B cell (primary cell): ENCODE measurements at regions not wholly inside any gene's neighbourhood (a gene's known extent, or its start where the extent isn't known, plus 50 kb on each side); places are given as distances from the start of the nearest gene placed in this dataset.
"Not testable (repeated sequence)": the region's sequence is repeated elsewhere in the genome, so short reads cannot be mapped to it uniquely, and the experiment has no call there.

Experiments
- ATAC-seq: fragments of 200-7000 bp; cut with Tn5 transposase; one replicate; pipeline ENCODE4 v1.10.0; 2021; ENCODE audit warnings: low read depth, mild to moderate bottlenecking, moderate number of reproducible peaks, moderate library complexity
- CTCF ChIA-PET: fragments of 350-600 bp; sonication (Branson Sonifier 250); formaldehyde crosslinking; loops from one replicate; lab custom pipeline; 2021; ENCODE audit warnings: antibody characterized with exemption, inconsistent platforms; lab: Charles Lee
- POLR2A ChIA-PET: fragments of 350-600 bp; sonication (Branson Sonifier 250); formaldehyde crosslinking; loops from one replicate; lab custom pipeline; 2021; ENCODE audit warnings: antibody characterized with exemption; lab: Charles Lee
- DNase-seq: peaks from one replicate; pipeline ENCODE4 v3.0.0; 2013
- H2AFZ ChIP-seq: 2 replicates; pipeline ENCODE4 v1.6.1; 2012; ENCODE audit warnings: mild to moderate bottlenecking, low read depth, low read length; ENCODE audit not compliant: insufficient read depth, poor library complexity, severe bottlenecking
- H3K27ac ChIP-seq, 2 donors: 1 replicate in 1 of 2; 2 replicates in 1 of 2; pipeline ENCODE4 v1.5.1; 2012 to 2013; ENCODE audit warnings: low read length in 2 of 2, mild to moderate bottlenecking in 2 of 2, moderate library complexity in 1 of 2
- H3K27me3 ChIP-seq, 4 experiments: fragments of 200-600 bp in 1 of 4; sonication (generic) in 1 of 4; replicated peaks in 1 of 4; 1 replicate in 2 of 4; 2 replicates in 2 of 4; pipeline versions ENCODE4 v1.6.1 to v1.7.0; 2013 to 2016; ENCODE audit warnings: low read length in 3 of 4, mild to moderate bottlenecking in 2 of 4, mixed read lengths in 1 of 4, moderate library complexity in 1 of 4; ENCODE audit not compliant: insufficient read depth in 4 of 4, control insufficient read depth in 3 of 4; ENCODE audit errors: control extremely low read depth in 1 of 4
- H3K36me3 ChIP-seq, 2 experiments: replicated peaks in 1 of 2; 1 replicate in 1 of 2; 2 replicates in 1 of 2; pipeline versions ENCODE4 v1.6.1 to v1.7.1; 2013; ENCODE audit warnings: low read length in 1 of 2; ENCODE audit not compliant: insufficient read depth in 2 of 2, control insufficient read depth in 1 of 2; ENCODE audit errors: control extremely low read depth in 1 of 2, extremely low read depth in 1 of 2
- H3K4me1 ChIP-seq, 2 donors: fragments of 200-600 bp in 1 of 2; sonication (generic) in 1 of 2; 1 replicate in 1 of 2; 2 replicates in 1 of 2; pipeline versions ENCODE4 v1.5.1 to v1.6.1; 2013 to 2017; ENCODE audit warnings: low read length in 2 of 2; ENCODE audit not compliant: control insufficient read depth in 2 of 2, insufficient read depth in 2 of 2
- H3K4me2 ChIP-seq: replicated peaks from 2 replicates; pipeline ENCODE3; 2012; ENCODE audit warnings: mild to moderate bottlenecking, low read depth, low read length; ENCODE audit not compliant: poor library complexity, severe bottlenecking
- H3K4me3 ChIP-seq, 5 experiments: fragments of 200-600 bp in 1 of 5; sonication (generic) in 1 of 5; 1 replicate in 3 of 5; 2 replicates in 2 of 5; pipeline versions ENCODE4 v1.5.1 to v1.7.0; 2011 to 2016; ENCODE audit warnings: low read length in 4 of 5, mild to moderate bottlenecking in 4 of 5, low read depth in 2 of 5, control low read depth in 1 of 5, moderate library complexity in 1 of 5; ENCODE audit not compliant: insufficient read depth in 1 of 5; ENCODE audit errors: control extremely low read depth in 1 of 5, extremely low read depth in 1 of 5
- H3K79me2 ChIP-seq: fragments of 200-600 bp; sonication (generic); one replicate; pipeline ENCODE4 v1.6.0; 2016; ENCODE audit warnings: low read length; ENCODE audit not compliant: control insufficient read depth, insufficient read depth
- H3K9ac ChIP-seq: fragments of 200-600 bp; sonication (generic); 2 replicates; pipeline ENCODE4 v1.6.1; 2017; ENCODE audit warnings: mild to moderate bottlenecking, low read length, moderate library complexity
- H3K9me3 ChIP-seq, 3 donors: one replicate each; pipeline versions ENCODE4 v1.6.1 to v1.7.1; 2013; ENCODE audit warnings: low read length in 2 of 3; ENCODE audit not compliant: control insufficient read depth in 2 of 3, insufficient read depth in 1 of 3; ENCODE audit errors: control extremely low read depth in 1 of 3
- H4K20me1 ChIP-seq: 2 replicates; pipeline ENCODE4 v1.6.0; 2012; ENCODE audit warnings: mild to moderate bottlenecking, low read length; ENCODE audit not compliant: insufficient read depth, control insufficient read depth, poor library complexity, severe bottlenecking
- H3K27ac Mint-ChIP-seq: one replicate; pipeline ENCODE4 v1.8.0; 2021; ENCODE audit warnings: mixed read lengths
- H3K27me3 Mint-ChIP-seq: one replicate; pipeline ENCODE4 v1.8.0; 2021; ENCODE audit warnings: mixed read lengths
- H3K4me1 Mint-ChIP-seq: one replicate; pipeline ENCODE4 v1.8.0; 2021; ENCODE audit warnings: mixed read lengths
- H3K4me3 Mint-ChIP-seq: one replicate; pipeline ENCODE4 v1.8.0; 2021; ENCODE audit warnings: mixed read lengths
- H3K9me3 Mint-ChIP-seq: one replicate; pipeline ENCODE4 v1.8.0; 2022; ENCODE audit warnings: mixed read lengths; ENCODE audit not compliant: insufficient read depth
- EZH2 ChIP-seq: IDR thresholded peaks from 2 replicates; pipeline ENCODE4 v1.6.1; 2012; ENCODE audit warnings: borderline replicate concordance, low read depth, mild to moderate bottlenecking, moderate library complexity, low read length; ENCODE audit not compliant: insufficient read depth, poor library complexity, severe bottlenecking
- WGBS: methylation state at CpG from one replicate; pipeline ENCODE4 v1.1.5; 2013; ENCODE audit warnings: missing lambda C conversion rate; ENCODE audit not compliant: insufficient coverage; 5-methylcytosine and 5-hydroxymethylcytosine counted together
- intact Hi-C: fragments of 100-400 bp; cut with micrococcal nuclease; formaldehyde crosslinking; loops from one replicate; pipeline ENCODE4 v1.10.0; 2022
- TF ChIP-seq, protein P1 (sequence below): fragments of 200-600 bp; IDR thresholded peaks from one replicate; pipeline ENCODE4 v1.8.0; 2022; ENCODE audit warnings: antibody characterized with exemption, mild to moderate bottlenecking

DNA sequence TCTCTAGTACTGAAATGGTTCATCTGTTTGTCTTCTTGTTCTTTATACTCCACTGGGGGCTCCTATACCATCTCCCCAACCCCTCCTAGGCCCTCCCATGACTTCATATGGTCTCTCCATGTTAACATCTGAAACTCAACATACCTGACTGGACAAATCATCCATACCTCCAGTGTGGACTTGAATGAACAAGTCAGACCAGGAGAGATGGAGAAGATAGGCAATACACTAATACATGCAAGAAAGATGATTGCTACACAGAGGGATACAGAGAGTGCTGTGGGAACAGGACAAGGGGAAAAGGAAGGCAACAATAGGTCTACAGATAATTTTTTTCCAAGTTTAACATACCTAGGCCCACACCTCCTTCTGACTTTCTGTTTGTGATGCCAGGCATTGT lies 175.1 kb downstream of the FHIP1A start:
- CTCF ChIA-PET = no interaction called here
- H3K4me1 Mint-ChIP-seq = no peaks in the 10 kb centered on the region

DNA sequence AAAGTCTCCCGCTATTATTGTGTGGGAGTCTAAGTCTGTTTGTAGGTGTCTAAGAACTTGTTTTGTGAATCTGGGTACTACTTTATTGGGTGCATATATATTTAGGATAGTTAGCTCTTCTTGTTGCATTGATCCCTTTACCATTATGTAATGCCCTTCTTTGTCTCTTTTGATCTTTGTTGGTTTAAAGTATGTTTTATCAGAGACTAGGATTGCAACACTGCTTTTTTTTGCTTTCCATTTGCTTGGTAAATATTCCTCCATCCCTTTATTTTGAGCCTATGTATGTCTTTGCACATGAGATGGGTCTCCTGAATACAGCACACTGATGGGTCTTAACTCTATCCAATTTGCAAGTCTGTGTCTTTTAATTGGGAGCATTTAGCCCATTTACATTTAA lies 165.2 kb downstream of the GATB start:
- H3K27ac ChIP-seq, H3K9ac ChIP-seq, H3K27me3 Mint-ChIP-seq, CTCF ChIA-PET, H3K9me3 ChIP-seq, H2AFZ ChIP-seq, H3K4me1 ChIP-seq, H3K4me3 Mint-ChIP-seq, H3K4me2 ChIP-seq, H3K4me3 ChIP-seq, H3K27ac Mint-ChIP-seq, POLR2A ChIA-PET, intact Hi-C loops, H3K27me3 ChIP-seq, H3K36me3 ChIP-seq, H3K9me3 Mint-ChIP-seq, H3K79me2 ChIP-seq, DNase-seq, H3K4me1 Mint-ChIP-seq, ATAC-seq, H4K20me1 ChIP-seq: not testable (repeated sequence)
- WGBS = no CpG with 5 or more reads among the region's 1 CpG

More for the DNA sequence above, 175.1 kb downstream of the FHIP1A start:
- ATAC-seq (no peak), DNase-seq (no peak)
- Mint-ChIP-seq H3K27me3 (peaks cover 14% of the 10 kb centered on the region), H3K9me3 (no peaks in the 10 kb centered on the region), H3K4me3 (no peak overlapping the region), H3K27ac (no peak overlapping the region)
- TF ChIP-seq, protein P1, sequence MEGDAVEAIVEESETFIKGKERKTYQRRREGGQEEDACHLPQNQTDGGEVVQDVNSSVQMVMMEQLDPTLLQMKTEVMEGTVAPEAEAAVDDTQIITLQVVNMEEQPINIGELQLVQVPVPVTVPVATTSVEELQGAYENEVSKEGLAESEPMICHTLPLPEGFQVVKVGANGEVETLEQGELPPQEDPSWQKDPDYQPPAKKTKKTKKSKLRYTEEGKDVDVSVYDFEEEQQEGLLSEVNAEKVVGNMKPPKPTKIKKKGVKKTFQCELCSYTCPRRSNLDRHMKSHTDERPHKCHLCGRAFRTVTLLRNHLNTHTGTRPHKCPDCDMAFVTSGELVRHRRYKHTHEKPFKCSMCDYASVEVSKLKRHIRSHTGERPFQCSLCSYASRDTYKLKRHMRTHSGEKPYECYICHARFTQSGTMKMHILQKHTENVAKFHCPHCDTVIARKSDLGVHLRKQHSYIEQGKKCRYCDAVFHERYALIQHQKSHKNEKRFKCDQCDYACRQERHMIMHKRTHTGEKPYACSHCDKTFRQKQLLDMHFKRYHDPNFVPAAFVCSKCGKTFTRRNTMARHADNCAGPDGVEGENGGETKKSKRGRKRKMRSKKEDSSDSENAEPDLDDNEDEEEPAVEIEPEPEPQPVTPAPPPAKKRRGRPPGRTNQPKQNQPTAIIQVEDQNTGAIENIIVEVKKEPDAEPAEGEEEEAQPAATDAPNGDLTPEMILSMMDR = no peak
- TF ChIP-seq EZH2 = no peak
- Histone ChIP-seq H3K9me3 (no peaks in the 10 kb centered on the region), H3K79me2 (no peaks in the 10 kb centered on the region), H3K4me1 (no peaks in the 10 kb centered on the region), H3K9ac (no peak overlapping the region), H3K4me3 (no peak overlapping the region), H2AFZ (no peak overlapping the region), H3K36me3 (no peaks in the 10 kb centered on the region), H4K20me1 (no peaks in the 10 kb centered on the region), H3K4me2 (no peak overlapping the region), H3K27me3 (peaks cover 0 to 3% (median 0%) of the 10 kb centered on the region in 4 experiments), H3K27ac (no peak overlapping the region)
- POLR2A ChIA-PET = no interaction called here
- intact Hi-C loops = no loop called here

DNA sequence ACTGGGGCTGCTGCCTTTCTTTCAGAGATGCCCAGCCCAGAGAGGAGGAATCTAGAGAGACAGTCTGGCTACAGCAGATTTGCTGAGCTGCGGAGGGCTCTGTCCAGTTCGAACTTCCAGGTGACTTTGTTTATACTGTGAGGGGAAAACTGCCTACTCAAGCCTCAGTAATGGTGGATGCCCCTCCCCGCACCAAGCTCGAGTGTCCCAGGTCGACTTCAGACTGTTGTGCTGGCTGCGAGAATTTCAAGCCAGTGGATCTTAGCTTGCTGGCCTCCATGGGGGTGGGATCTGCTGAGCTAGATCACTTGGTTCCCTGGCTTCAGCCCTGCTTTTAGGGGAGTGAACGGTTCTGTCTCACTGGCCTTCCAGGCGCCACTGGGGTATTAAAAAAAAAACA lies 163.1 kb downstream of the GATB start:
- H3K4me3 ChIP-seq, H3K4me2 ChIP-seq, DNase-seq, H3K79me2 ChIP-seq, H2AFZ ChIP-seq, H3K9me3 ChIP-seq, H3K27ac Mint-ChIP-seq, H3K36me3 ChIP-seq, H3K27me3 Mint-ChIP-seq, CTCF ChIA-PET, H3K9me3 Mint-ChIP-seq, ATAC-seq, H3K4me1 Mint-ChIP-seq, POLR2A ChIA-PET, H3K27me3 ChIP-seq, intact Hi-C loops, H3K4me3 Mint-ChIP-seq, H4K20me1 ChIP-seq, H3K27ac ChIP-seq, H3K4me1 ChIP-seq, H3K9ac ChIP-seq: not testable (repeated sequence)
- WGBS = 83% methylated on average over 6 of the region's 8 CpGs
